Lower lobe of right lung (tissue), 2 donors: ENCODE measurements at regions not wholly inside any gene's neighbourhood (a gene's known extent, or its start where the extent isn't known, plus 50 kb on each side); places are given as distances from the start of the nearest gene placed in this dataset.

ENCODE experiments used
- ATAC-seq, 2 donors: fragments of 200-7000 bp; cut with Tn5 transposase; one replicate each; pipeline ENCODE4 v1.9.1; 2020 to 2022; ENCODE audit warnings: mild to moderate bottlenecking in 2 of 2, moderate library complexity in 2 of 2
- DNase-seq: peaks from one replicate; pipeline ENCODE4 v3.0.0-alpha.2; 2020
- H3K27ac ChIP-seq: fragments of 200-600 bp; one replicate; pipeline ENCODE4 v1.8.0; 2022
- H3K27me3 ChIP-seq: fragments of 200-600 bp; one replicate; pipeline ENCODE4 v1.8.0; 2022; ENCODE audit warnings: low read depth
- H3K36me3 ChIP-seq: fragments of 200-600 bp; one replicate; pipeline ENCODE4 v1.8.0; 2022; ENCODE audit warnings: mild to moderate bottlenecking
- H3K4me1 ChIP-seq: fragments of 200-600 bp; one replicate; pipeline ENCODE4 v1.8.0; 2022
- H3K4me3 ChIP-seq: fragments of 200-600 bp; one replicate; pipeline ENCODE4 v1.8.0; 2022; ENCODE audit warnings: mild to moderate bottlenecking
- H3K9me3 ChIP-seq: fragments of 200-600 bp; one replicate; pipeline ENCODE4 v1.8.0; 2022
- CTCF ChIP-seq: fragments of 200-600 bp; IDR thresholded peaks from one replicate; pipeline ENCODE4 v1.8.0; 2022; ENCODE audit warnings: antibody characterized with exemption, mild to moderate bottlenecking
- intact Hi-C: fragments of 100-400 bp; cut with DNase I; formaldehyde crosslinking; loops from one replicate; pipeline ENCODE4 v1.11.0; 2022
- donor health status: DM: no; HTN: yes; CAD: no; lungs with severe emphysema.

- no peak overlapping the region for H3K27ac ChIP-seq
- no peak for DNase-seq
- H3K4me1 ChIP-seq: no peaks in the 10 kb centered on the region
- H3K9me3 ChIP-seq: no peaks in the 10 kb centered on the region
- H3K4me3 ChIP-seq: no peak overlapping the region
- no peak for ATAC-seq
- no peak for TF ChIP-seq CTCF
- no peaks in the 10 kb centered on the region for H3K36me3 ChIP-seq
- intact Hi-C loops: no loop called here
- no peaks in the 10 kb centered on the region for H3K27me3 ChIP-seq
Observed at GRCh38 chr10:36224431-36224985, 582.4 kb upstream of the FZD8 start.

- H3K27me3 ChIP-seq: no peaks in the 10 kb centered on the region
- H3K4me1 ChIP-seq: no peaks in the 10 kb centered on the region
- no peaks in the 10 kb centered on the region for H3K9me3 ChIP-seq
- TF ChIP-seq CTCF: no peak
- intact Hi-C loops: no loop called here
- H3K36me3 ChIP-seq: no peaks in the 10 kb centered on the region
- H3K27ac ChIP-seq: no peak overlapping the region
- ATAC-seq (no peak), DNase-seq (no peak)
- no peak overlapping the region for H3K4me3 ChIP-seq
Observed at GRCh38 chr10:36221101-36221500, 579.0 kb upstream of the FZD8 start.

GRCh38 chr10:36220151-36220550 lies 578.1 kb upstream of the FZD8 start:
- no peak for ATAC-seq
- no peaks in the 10 kb centered on the region for H3K36me3 ChIP-seq

GRCh38 chr10:36211856-36212255 lies 569.8 kb upstream of the FZD8 start:
- no peaks in the 10 kb centered on the region for H3K27me3 ChIP-seq
- DNase-seq (no peak), ATAC-seq (no peak)
- no peak overlapping the region for H3K27ac ChIP-seq
- H3K4me1 ChIP-seq: no peaks in the 10 kb centered on the region
- intact Hi-C loops: no loop called here
- H3K4me3 ChIP-seq: no peak overlapping the region
- no peaks in the 10 kb centered on the region for H3K36me3 ChIP-seq
- no peak for TF ChIP-seq CTCF
- no peaks in the 10 kb centered on the region for H3K9me3 ChIP-seq

More at GRCh38 chr10:36220151-36220550, 578.1 kb upstream of the FZD8 start:
- Histone ChIP-seq H3K27me3 (no peaks in the 10 kb centered on the region), H3K4me1 (no peaks in the 10 kb centered on the region), H3K9me3 (no peaks in the 10 kb centered on the region), H3K27ac (no peak overlapping the region), H3K4me3 (no peak overlapping the region)
- no peak for TF ChIP-seq CTCF
- DNase-seq: no peak
- intact Hi-C loops: no loop called here

- no peak for TF ChIP-seq CTCF
- Histone ChIP-seq H3K4me1 (no peaks in the 10 kb centered on the region), H3K36me3 (no peaks in the 10 kb centered on the region), H3K9me3 (no peaks in the 10 kb centered on the region), H3K27ac (no peak overlapping the region), H3K27me3 (no peaks in the 10 kb centered on the region), H3K4me3 (no peak overlapping the region)
- ATAC-seq: no peak
- no peak for DNase-seq
- intact Hi-C loops: no loop called here
Observed at GRCh38 chr10:36209480-36209879, 567.4 kb upstream of the FZD8 start.

- Histone ChIP-seq H3K27ac (no peak overlapping the region), H3K4me1 (no peaks in the 10 kb centered on the region), H3K9me3 (peaks cover 4% of the 10 kb centered on the region), H3K4me3 (no peak overlapping the region), H3K36me3 (no peaks in the 10 kb centered on the region), H3K27me3 (no peaks in the 10 kb centered on the region)
- intact Hi-C loops: no loop called here
- no peak for DNase-seq
- ATAC-seq: no peak
- TF ChIP-seq CTCF: no peak
Observed at GRCh38 chr10:36202881-36203280, 560.8 kb upstream of the FZD8 start.
